Astrocyte of the spinal cord (primary cell): ENCODE measurements at regions not wholly inside any gene's neighbourhood (a gene's known extent, or its start where the extent isn't known, plus 50 kb on each side); places are given as distances from the start of the nearest gene placed in this dataset.

Experiments used
- DNase-seq: peaks from one replicate; pipeline ENCODE4 v3.0.0; 2011; ENCODE audit warnings: low read depth, low spot score
- H3K4me3 ChIP-seq: 2 replicates; pipeline ENCODE4 v1.5.1; 2011; ENCODE audit warnings: low read depth, mild to moderate bottlenecking, low read length, moderate library complexity
- in situ Hi-C: cut with HindIII; loops from 2 replicates; pipeline ENCODE4 v1.10.0; 2017; ENCODE audit warnings: low sequenced_read_pairs
- TF ChIP-seq, protein P1 (sequence below): IDR thresholded peaks from 2 replicates; pipeline ENCODE4 v1.5.1; 2012; ENCODE audit warnings: low read depth, mild to moderate bottlenecking, low read length, inconsistent platforms

DNA sequence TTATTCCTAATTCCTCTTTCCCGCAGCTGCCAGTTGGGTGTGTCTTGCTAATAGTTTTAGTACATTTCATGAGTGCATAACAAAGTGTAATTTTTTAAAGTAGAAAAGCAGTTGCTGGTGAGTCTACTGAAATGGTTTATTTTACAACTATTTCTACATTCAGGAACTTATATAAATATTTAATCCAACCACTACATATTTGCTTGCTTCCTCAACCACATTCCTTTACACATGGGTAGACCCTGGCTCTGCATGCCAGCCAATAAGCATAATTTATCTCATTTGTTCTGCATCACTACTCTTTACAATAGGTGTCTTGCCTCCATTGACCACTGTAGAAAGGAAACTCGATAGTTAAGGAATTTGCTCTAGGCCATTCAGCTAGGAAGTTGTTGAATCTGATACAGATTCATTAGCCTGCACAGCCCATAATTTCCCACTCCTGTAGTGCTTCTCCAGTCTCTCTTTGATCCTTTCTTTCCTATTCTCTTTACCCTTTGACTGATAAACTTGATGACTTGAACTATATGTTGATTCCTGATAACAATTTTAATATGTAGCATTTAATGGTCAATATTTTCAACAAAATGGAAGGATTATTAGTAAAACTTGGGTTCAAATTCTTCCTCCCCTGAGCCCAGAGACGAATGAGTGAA is 342.5 kb upstream of the ACTBL2 start:
- TF ChIP-seq, protein P1, sequence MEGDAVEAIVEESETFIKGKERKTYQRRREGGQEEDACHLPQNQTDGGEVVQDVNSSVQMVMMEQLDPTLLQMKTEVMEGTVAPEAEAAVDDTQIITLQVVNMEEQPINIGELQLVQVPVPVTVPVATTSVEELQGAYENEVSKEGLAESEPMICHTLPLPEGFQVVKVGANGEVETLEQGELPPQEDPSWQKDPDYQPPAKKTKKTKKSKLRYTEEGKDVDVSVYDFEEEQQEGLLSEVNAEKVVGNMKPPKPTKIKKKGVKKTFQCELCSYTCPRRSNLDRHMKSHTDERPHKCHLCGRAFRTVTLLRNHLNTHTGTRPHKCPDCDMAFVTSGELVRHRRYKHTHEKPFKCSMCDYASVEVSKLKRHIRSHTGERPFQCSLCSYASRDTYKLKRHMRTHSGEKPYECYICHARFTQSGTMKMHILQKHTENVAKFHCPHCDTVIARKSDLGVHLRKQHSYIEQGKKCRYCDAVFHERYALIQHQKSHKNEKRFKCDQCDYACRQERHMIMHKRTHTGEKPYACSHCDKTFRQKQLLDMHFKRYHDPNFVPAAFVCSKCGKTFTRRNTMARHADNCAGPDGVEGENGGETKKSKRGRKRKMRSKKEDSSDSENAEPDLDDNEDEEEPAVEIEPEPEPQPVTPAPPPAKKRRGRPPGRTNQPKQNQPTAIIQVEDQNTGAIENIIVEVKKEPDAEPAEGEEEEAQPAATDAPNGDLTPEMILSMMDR, result no peak
- no peak overlapping the region for H3K4me3 ChIP-seq

DNA sequence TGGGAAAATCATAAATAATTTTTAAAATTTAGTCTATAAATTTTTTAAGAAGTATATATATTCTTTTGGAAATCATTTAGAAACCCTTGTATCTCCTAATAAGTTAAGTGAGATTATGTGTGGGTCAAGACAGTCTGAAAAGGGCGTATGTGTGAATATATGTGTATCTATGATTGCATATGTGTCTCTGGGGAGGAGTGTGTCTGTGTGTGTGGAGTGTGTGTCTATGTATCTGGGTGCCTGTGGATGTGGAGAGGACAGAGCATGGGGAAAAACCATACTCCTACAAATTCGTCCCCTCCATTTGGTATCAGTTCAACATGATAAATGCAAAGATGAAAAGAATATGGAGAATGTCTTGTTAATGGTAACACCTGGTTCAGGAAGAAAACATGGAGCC is 342.0 kb upstream of the ACTBL2 start:
- no peak for DNase-seq
- TF ChIP-seq, protein P1, result no peak
- in situ Hi-C loops, result no loop called here
- no peak overlapping the region for H3K4me3 ChIP-seq

More for the DNA sequence above, 342.5 kb upstream of the ACTBL2 start:
- in situ Hi-C loops, result no loop called here
- peak; percentile 94 for DNase-seq

DNA sequence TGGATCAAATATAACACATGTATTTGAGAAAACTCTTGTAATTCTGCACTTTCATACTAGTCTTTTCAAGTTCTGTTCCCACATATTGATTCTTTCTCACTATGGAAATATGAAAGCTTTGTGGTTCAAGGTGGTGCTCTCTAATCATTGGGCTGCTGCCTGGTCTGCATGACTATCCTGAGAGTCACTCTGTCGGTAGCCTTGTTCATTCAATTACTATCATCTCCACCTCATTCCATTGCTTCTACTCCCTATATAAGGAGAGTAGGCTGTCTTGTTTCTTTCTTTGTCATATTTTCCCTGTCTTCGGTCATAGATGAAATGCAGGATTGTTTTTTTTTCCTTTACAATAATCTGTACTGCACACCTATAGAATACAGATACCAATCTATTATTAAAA is 341.4 kb upstream of the ACTBL2 start:
- TF ChIP-seq, protein P1, result no peak
- no peak overlapping the region for H3K4me3 ChIP-seq
- in situ Hi-C loops, result no loop called here
- peak; percentile 92 for DNase-seq

DNA sequence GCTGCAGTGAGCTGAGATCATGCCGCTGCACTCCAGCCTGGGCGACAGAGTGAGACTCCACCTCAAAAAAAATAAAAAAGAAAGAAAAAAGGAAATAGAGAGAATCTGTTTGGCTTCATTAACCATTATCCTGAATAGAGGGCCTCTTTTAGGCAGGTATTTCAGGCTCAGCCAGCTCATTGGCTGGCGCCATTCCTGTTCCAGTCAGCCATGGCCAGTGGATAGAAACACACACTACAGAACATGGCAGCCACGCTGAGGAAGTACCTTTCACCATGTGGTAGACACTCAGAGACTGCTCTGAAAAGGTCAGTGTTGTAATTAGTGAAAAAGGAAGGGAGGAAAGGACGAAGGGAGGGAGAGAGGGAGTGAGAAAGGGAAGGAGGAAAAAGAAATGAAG is 340.0 kb upstream of the ACTBL2 start:
- no peak for DNase-seq
- H3K4me3 ChIP-seq, result no peak overlapping the region
- in situ Hi-C loops, result no loop called here
- TF ChIP-seq, protein P1, result no peak

DNA sequence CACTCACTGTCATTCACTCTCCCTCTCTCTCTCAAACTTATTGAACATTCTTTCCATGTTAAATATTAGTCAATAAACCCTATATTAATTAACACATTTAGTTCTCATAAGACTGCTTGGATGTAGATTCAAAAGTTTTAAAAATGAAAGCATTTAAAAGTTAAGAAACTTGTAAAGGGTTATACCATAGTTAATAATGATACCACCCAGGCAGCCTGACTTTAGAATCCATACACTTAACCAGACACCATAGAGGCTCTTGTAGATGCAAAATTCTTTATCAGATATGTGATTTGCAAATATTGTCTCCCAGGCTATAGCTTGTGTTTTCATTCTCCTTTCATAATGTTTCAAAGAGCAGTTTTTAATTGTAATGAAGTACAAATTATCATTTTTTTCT is 335.8 kb upstream of the ACTBL2 start:
- no peak for DNase-seq
- H3K4me3 ChIP-seq, result no peak overlapping the region
- TF ChIP-seq, protein P1, result no peak
- in situ Hi-C loops, result no loop called here

DNA sequence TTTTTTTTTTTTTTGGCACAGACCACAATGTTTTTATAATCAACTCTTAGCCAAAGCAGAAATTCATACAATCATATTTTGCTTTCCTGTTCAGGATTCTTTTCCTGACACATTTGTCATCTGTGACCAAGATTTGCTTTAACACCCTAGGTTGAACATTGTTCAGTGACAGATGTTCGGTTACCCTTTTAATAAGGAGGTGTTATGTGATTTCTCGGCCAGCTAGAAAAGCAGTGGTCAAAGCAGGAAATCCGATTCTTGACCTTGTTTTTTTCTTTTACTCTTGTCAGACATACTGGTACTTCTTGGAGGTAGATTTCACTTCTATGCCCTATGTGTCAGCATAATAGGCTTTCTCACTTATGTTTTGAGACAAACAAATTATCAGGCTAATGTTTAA is 335.3 kb upstream of the ACTBL2 start:
- no peak overlapping the region for H3K4me3 ChIP-seq
- in situ Hi-C loops, result no loop called here

More for the DNA sequence above, 335.3 kb upstream of the ACTBL2 start:
- DNase-seq, result no peak
- TF ChIP-seq, protein P1, result no peak
